Fibroblast of villous mesenchyme (primary cell): ENCODE measurements at regions not wholly inside any gene's neighbourhood (a gene's known extent, or its start where the extent isn't known, plus 50 kb on each side); places are given as distances from the start of the nearest gene placed in this dataset.
A peak's percentile ranks its signal among the peaks of the same experiment; 100 is the strongest.

Source experiments
- DNase-seq: peaks from one replicate; pipeline ENCODE4 v3.0.0-alpha.2; 2010; ENCODE audit warnings: low read depth
- H3K4me3 ChIP-seq: 2 replicates; pipeline ENCODE4 v1.5.1; 2011; ENCODE audit warnings: low read depth, mild to moderate bottlenecking, low read length
- CTCF ChIP-seq: IDR thresholded peaks from 2 replicates; pipeline ENCODE4 v1.5.1; 2012; ENCODE audit warnings: low read depth, mild to moderate bottlenecking, low read length; ENCODE audit not compliant: insufficient read depth

- no peak overlapping the region for H3K4me3 ChIP-seq
- no peak for TF ChIP-seq CTCF
- no peak for DNase-seq
Observed at GRCh38 chr5:106135473-106135872, 1535.3 kb downstream of the EFNA5 start.

- no peak for TF ChIP-seq CTCF
- DNase-seq, result no peak
- H3K4me3 ChIP-seq, result no peak overlapping the region
Observed at GRCh38 chr5:106134549-106134948, 1536.2 kb downstream of the EFNA5 start.

GRCh38 chr5:106127985-106128384 is 1542.8 kb downstream of the EFNA5 start:
- no peak overlapping the region for H3K4me3 ChIP-seq
- no peak for TF ChIP-seq CTCF
- no peak for DNase-seq

GRCh38 chr5:106127341-106127781 is 1543.4 kb downstream of the EFNA5 start:
- no peak for TF ChIP-seq CTCF
- H3K4me3 ChIP-seq, result no peak overlapping the region
- no peak for DNase-seq

GRCh38 chr5:106121972-106122605 is 1548.6 kb downstream of the EFNA5 start:
- DNase-seq, result peak; percentile 15
- TF ChIP-seq CTCF, result peak; percentile 94
- no peak overlapping the region for H3K4me3 ChIP-seq

- H3K4me3 ChIP-seq, result no peak overlapping the region
- no peak for TF ChIP-seq CTCF
- no peak for DNase-seq
Observed at GRCh38 chr5:106116682-106117081, 1554.1 kb downstream of the EFNA5 start.

GRCh38 chr5:106113922-106114321 is 1556.8 kb downstream of the EFNA5 start:
- no peak for DNase-seq
- H3K4me3 ChIP-seq, result no peak overlapping the region
- no peak for TF ChIP-seq CTCF
